K562 (cell line): ENCODE measurements at regions not wholly inside any gene's neighbourhood (a gene's known extent, or its start where the extent isn't known, plus 50 kb on each side); places are given as distances from the start of the nearest gene placed in this dataset.

Source experiments
- ARNT ChIP-seq, 2 experiments: fragments of 450-650 bp; IDR thresholded peaks; 2 replicates each; pipeline ENCODE4 v1.6.1; 2016; ENCODE audit warnings: mild to moderate bottlenecking in 1 of 2
- CEBPB ChIP-seq: fragments of 450-650 bp; IDR thresholded peaks from 2 replicates; pipeline ENCODE4 v1.6.1; 2016; ENCODE audit warnings: missing genetic modification characterization, missing compliant biosample characterization
- CHD1 ChIP-seq: fragments of 200-600 bp; sonication (generic); IDR thresholded peaks from one replicate; pipeline ENCODE4 v1.6.1; 2012; ENCODE audit warnings: mild to moderate bottlenecking, moderate library complexity, low read length, inconsistent platforms
- COPS2 ChIP-seq: fragments of 450-650 bp; conservative IDR thresholded peaks from 2 replicates; pipeline ENCODE4 v1.6.1; 2016; ENCODE audit warnings: mild to moderate bottlenecking, moderate library complexity
- CXXC5 ChIP-seq: fragments of 250-450 bp; sonication (Bioruptor Pico); IDR thresholded peaks from 2 replicates; pipeline ENCODE4 v1.8.0; 2022; ENCODE audit warnings: inconsistent platforms, mild to moderate bottlenecking, moderate library complexity
- ESRRA ChIP-seq: fragments of 450-650 bp; IDR thresholded peaks from 2 replicates; pipeline ENCODE4 v1.6.1; 2014; ENCODE audit warnings: low read depth, mild to moderate bottlenecking, moderate library complexity, borderline replicate concordance
- GABPB1 ChIP-seq: sonication (generic); formaldehyde crosslinking; IDR thresholded peaks from 2 replicates; pipeline ENCODE4 v1.8.0; 2022; ENCODE audit warnings: mild to moderate bottlenecking, missing genetic modification reagents
- NEUROD1 ChIP-seq: fragments of 150-350 bp; IDR thresholded peaks from 2 replicates; pipeline ENCODE4 v1.6.1; 2014; ENCODE audit warnings: borderline replicate concordance, low read length, low read depth; ENCODE audit not compliant: partially characterized antibody
- PTRF ChIP-seq: fragments of 450-650 bp; IDR thresholded peaks from 2 replicates; pipeline ENCODE4 v1.6.1; 2016; ENCODE audit warnings: mild to moderate bottlenecking, missing genetic modification characterization, missing compliant biosample characterization
- PYGO2 ChIP-seq: fragments of 450-650 bp; IDR thresholded peaks from 2 replicates; pipeline ENCODE4 v1.6.1; 2016; ENCODE audit warnings: mild to moderate bottlenecking, missing genetic modification characterization, moderate library complexity, missing compliant biosample characterization
- SIX5 ChIP-seq, 2 experiments: IDR thresholded peaks; 2 replicates each; pipeline ENCODE4 v1.6.1; 2011; ENCODE audit warnings: low read length in 2 of 2, borderline replicate concordance in 1 of 2, low read depth in 1 of 2, mild to moderate bottlenecking in 1 of 2, moderate library complexity in 1 of 2; ENCODE audit not compliant: insufficient read depth in 1 of 2
- SRSF7 ChIP-seq: fragments of 200-400 bp; formaldehyde crosslinking; optimal IDR thresholded peaks from 2 replicates; pipeline ENCODE3; 2017; ENCODE audit warnings: mild to moderate bottlenecking, low read depth, low read length
- TOE1 ChIP-seq, 2 experiments: fragments of 450-650 bp in 1 of 2; sonication (generic) in 1 of 2; formaldehyde crosslinking in 1 of 2; IDR thresholded peaks; 2 replicates each; pipeline versions ENCODE4 v1.7.1 to v1.8.0; 2016 to 2022; ENCODE audit warnings: borderline replicate concordance in 2 of 2, mild to moderate bottlenecking in 2 of 2, antibody characterized with exemption in 1 of 2, inconsistent platforms in 1 of 2, low read depth in 1 of 2, missing genetic modification reagents in 1 of 2, moderate library complexity in 1 of 2
- TRIM25 ChIP-seq: fragments of 450-650 bp; IDR thresholded peaks from 2 replicates; pipeline ENCODE4 v1.7.0; 2016; ENCODE audit warnings: borderline replicate concordance
- XRCC3 ChIP-seq: fragments of 450-650 bp; IDR thresholded peaks from 2 replicates; pipeline ENCODE4 v1.6.1; 2017; ENCODE audit warnings: mild to moderate bottlenecking, moderate library complexity
- ZKSCAN1 ChIP-seq: fragments of 150-350 bp; IDR thresholded peaks from 2 replicates; pipeline ENCODE4 v1.6.1; 2016; ENCODE audit warnings: low read depth, low read length
- ZNF444 ChIP-seq: fragments of 250-450 bp; sonication (Bioruptor Pico); IDR thresholded peaks from 2 replicates; pipeline ENCODE4 v1.4.0; 2020; ENCODE audit warnings: mild to moderate bottlenecking, moderate library complexity
- ZNF445 ChIP-seq: fragments of 250-450 bp; sonication (Bioruptor Pico); IDR thresholded peaks from 2 replicates; pipeline ENCODE4 v1.4.0; 2020; ENCODE audit warnings: low read depth, mild to moderate bottlenecking, moderate library complexity
- TF ChIP-seq, protein P1 (sequence below): fragments of 450-650 bp; IDR thresholded peaks from one replicate; pipeline ENCODE4 v1.6.1; 2018; ENCODE audit warnings: mild to moderate bottlenecking, moderate library complexity; ENCODE audit not compliant: partially characterized antibody
- TF ChIP-seq, protein P2 (sequence below): fragments of 450-650 bp; IDR thresholded peaks from 2 replicates; pipeline ENCODE4 v1.6.1; 2016; ENCODE audit warnings: antibody characterized with exemption
- TF ChIP-seq, protein P3 (sequence below): fragments of 250-450 bp; sonication (Bioruptor Pico); IDR thresholded peaks from 2 replicates; pipeline ENCODE4 v1.4.0; 2020; ENCODE audit warnings: mild to moderate bottlenecking

DNA sequence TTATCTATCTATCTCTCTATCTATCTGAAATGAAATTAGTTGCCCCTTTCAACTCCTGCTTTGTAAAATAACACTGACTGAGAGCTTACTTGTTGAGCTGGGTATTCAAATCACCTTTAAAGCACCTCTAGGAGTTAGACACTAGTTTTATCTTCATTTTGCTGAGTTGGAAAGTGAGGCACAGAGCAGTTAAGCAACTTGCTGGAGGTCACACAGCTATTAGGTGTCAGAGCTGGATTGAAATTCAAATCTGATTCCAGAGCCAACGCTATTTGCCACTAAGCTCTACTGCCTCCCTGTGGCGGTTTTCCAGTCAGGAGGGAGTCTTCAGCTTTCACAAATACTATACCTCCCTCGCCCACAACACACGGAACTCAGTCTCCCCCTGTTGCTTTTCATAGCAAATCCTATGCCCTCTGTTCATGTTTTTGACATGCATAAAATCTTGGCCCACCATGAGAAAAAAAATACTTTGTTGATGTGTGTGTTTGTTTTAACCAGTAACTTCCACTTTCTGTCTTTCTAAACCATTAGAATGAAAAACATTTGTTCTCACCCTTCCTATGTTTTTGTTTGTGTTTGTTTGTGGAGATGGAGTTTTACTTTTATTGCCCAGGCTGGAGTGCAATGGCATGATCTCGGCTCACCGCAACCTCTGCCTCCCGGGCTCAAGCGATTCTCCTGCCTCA, 74.8 kb upstream of the SMURF2 start (continued):
- TF ChIP-seq, protein P1, sequence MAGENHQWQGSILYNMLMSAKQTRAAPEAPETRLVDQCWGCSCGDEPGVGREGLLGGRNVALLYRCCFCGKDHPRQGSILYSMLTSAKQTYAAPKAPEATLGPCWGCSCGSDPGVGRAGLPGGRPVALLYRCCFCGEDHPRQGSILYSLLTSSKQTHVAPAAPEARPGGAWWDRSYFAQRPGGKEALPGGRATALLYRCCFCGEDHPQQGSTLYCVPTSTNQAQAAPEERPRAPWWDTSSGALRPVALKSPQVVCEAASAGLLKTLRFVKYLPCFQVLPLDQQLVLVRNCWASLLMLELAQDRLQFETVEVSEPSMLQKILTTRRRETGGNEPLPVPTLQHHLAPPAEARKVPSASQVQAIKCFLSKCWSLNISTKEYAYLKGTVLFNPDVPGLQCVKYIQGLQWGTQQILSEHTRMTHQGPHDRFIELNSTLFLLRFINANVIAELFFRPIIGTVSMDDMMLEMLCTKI = no peak
- TF ChIP-seq CEBPB (tag) (no peak), ARNT (IDR thresholded peaks at IDR 0.05) (no peak), PTRF (no peak), CXXC5 (CRISPR knock-in tag) (no peak), ESRRA (no peak), ZNF444 (CRISPR knock-in tag) (no peak), SRSF7 (no peak), TRIM25 (no peak), ZKSCAN1 (no peak), XRCC3 (no peak), NEUROD1 (no peak), GABPB1 (no peak), SIX5 (IDR thresholded peaks at IDR 0.05; ENCODE audit: borderline replicate concordance in 1 of 2, insufficient read depth in 1 of 2, low read depth in 1 of 2, low read length in 2 of 2) (no peak), PYGO2 (tag) (no peak), TOE1 (IDR thresholded peaks at IDR 0.05; ENCODE audit: borderline replicate concordance) (no peak), TOE1 (CRISPR knock-in tag; IDR thresholded peaks at IDR 0.05; ENCODE audit: borderline replicate concordance, low read depth) (no peak), COPS2 (no peak), ZNF445 (no peak), CHD1 (no peak)
- TF ChIP-seq, protein P2, sequence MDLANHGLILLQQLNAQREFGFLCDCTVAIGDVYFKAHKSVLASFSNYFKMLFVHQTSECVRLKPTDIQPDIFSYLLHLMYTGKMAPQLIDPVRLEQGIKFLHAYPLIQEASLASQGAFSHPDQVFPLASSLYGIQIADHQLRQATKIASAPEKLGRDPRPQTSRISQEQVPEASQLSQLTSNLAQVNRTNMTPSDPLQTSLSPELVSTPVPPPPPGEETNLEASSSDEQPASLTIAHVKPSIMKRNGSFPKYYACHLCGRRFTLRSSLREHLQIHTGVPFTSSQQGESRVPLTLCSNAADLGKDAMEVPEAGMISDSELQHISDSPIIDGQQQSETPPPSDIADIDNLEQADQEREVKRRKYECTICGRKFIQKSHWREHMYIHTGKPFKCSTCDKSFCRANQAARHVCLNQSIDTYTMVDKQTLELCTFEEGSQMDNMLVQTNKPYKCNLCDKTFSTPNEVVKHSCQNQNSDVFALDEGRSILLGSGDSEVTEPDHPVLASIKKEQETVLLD = no peak
- TF ChIP-seq, protein P3, sequence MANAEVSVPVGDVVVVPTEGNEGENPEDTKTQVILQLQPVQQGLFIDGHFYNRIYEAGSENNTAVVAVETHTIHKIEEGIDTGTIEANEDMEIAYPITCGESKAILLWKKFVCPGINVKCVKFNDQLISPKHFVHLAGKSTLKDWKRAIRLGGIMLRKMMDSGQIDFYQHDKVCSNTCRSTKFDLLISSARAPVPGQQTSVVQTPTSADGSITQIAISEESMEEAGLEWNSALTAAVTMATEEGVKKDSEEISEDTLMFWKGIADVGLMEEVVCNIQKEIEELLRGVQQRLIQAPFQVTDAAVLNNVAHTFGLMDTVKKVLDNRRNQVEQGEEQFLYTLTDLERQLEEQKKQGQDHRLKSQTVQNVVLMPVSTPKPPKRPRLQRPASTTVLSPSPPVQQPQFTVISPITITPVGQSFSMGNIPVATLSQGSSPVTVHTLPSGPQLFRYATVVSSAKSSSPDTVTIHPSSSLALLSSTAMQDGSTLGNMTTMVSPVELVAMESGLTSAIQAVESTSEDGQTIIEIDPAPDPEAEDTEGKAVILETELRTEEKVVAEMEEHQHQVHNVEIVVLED = no peak
